ENCODE measurements at regions not wholly inside any gene's neighbourhood (a gene's known extent, or its start where the extent isn't known, plus 50 kb on each side); places are given as distances from the start of the nearest gene placed in this dataset.

GRCh38 chr1:208419746-208420420 lies 175.7 kb upstream of the PLXNA2 start:
- DNase-seq, result no peak

GRCh38 chr1:208420696-208421095 lies 176.5 kb upstream of the PLXNA2 start:
- no peak for DNase-seq

GRCh38 chr1:208421486-208421885 lies 177.3 kb upstream of the PLXNA2 start:
- no peak for DNase-seq

GRCh38 chr1:208423526-208423925 lies 179.3 kb upstream of the PLXNA2 start:
- DNase-seq, result no peak

- no peak for DNase-seq
These were observed 180.9 kb upstream of the PLXNA2 start for GRCh38 chr1:208425096-208425495.

GRCh38 chr1:208430220-208430619 lies 186.0 kb upstream of the PLXNA2 start:
- no peak for DNase-seq

- DNase-seq, result no peak
These were observed 187.5 kb upstream of the PLXNA2 start for GRCh38 chr1:208431721-208432120.

GRCh38 chr1:208432346-208432745 lies 188.2 kb upstream of the PLXNA2 start:
- no peak for DNase-seq

GRCh38 chr1:208433086-208433485 lies 188.9 kb upstream of the PLXNA2 start:
- no peak for DNase-seq

GRCh38 chr1:208433971-208434370 lies 189.8 kb upstream of the PLXNA2 start:
- DNase-seq, result no peak

- no peak for DNase-seq
These were observed 193.2 kb upstream of the PLXNA2 start for GRCh38 chr1:208437401-208437800.

- DNase-seq, result no peak
These were observed 194.0 kb upstream of the PLXNA2 start for GRCh38 chr1:208438112-208438699.

GRCh38 chr1:208445758-208446203 lies 201.6 kb upstream of the PLXNA2 start:
- no peak for DNase-seq

- DNase-seq, result no peak
These were observed 202.1 kb upstream of the PLXNA2 start for GRCh38 chr1:208446271-208446691.

GRCh38 chr1:208448425-208448824 lies 204.2 kb upstream of the PLXNA2 start:
- DNase-seq, result no peak

- no peak for DNase-seq
These were observed 205.8 kb upstream of the PLXNA2 start for GRCh38 chr1:208449951-208450350.

- DNase-seq, result no peak
These were observed 206.8 kb upstream of the PLXNA2 start for GRCh38 chr1:208450958-208451357.

- DNase-seq, result no peak
These were observed 211.6 kb upstream of the PLXNA2 start for GRCh38 chr1:208455821-208456220.

GRCh38 chr1:208456487-208456886 lies 212.3 kb upstream of the PLXNA2 start:
- no peak for DNase-seq

- no peak for DNase-seq
These were observed 216.6 kb upstream of the PLXNA2 start for GRCh38 chr1:208460823-208461222.

- no peak for DNase-seq
These were observed 217.5 kb upstream of the PLXNA2 start for GRCh38 chr1:208461680-208462079.

GRCh38 chr1:208462761-208463160 lies 218.6 kb upstream of the PLXNA2 start:
- no peak for DNase-seq

- no peak for DNase-seq
These were observed 221.1 kb upstream of the PLXNA2 start for GRCh38 chr1:208465266-208465665.

- DNase-seq, result no peak
These were observed 221.8 kb upstream of the PLXNA2 start for GRCh38 chr1:208465786-208466590.
